Right lobe of liver (tissue), 4 donors: ENCODE measurements at regions not wholly inside any gene's neighbourhood (a gene's known extent, or its start where the extent isn't known, plus 50 kb on each side); places are given as distances from the start of the nearest gene placed in this dataset.

ENCODE experiments used
- CTCF ChIP-seq, 4 donors: fragments of 200-600 bp in 3 of 4; fragments of 450-650 bp in 1 of 4; IDR thresholded peaks; one replicate each; pipeline versions ENCODE4 v1.5.1 to v1.8.0; 2016 to 2022; ENCODE audit warnings: antibody characterized with exemption in 4 of 4, mild to moderate bottlenecking in 2 of 4
- POLR2A ChIP-seq: fragments of 450-650 bp; IDR thresholded peaks from one replicate; pipeline ENCODE4 v1.6.1; 2017; ENCODE audit warnings: antibody characterized with exemption, mild to moderate bottlenecking
- donor health status: DM: no; HTN: no; CAD: no.
- donor health status: DM: no; HTN: no; CAD: no.
- donor health status: DM: no; HTN: yes; CAD: no.

GRCh38 chrX:137654481-137654880 is 88.6 kb downstream of the ZIC3 start:
- TF ChIP-seq CTCF (IDR thresholded peaks at IDR 0.05), result no peak
- no peak for TF ChIP-seq POLR2A
